Activated CD4-positive, alpha-beta T cell treated with anti-CD3 and anti-CD28 coated beads, Interleukin-2, amount 50 U/mL, for 48 hours (primary cell): ENCODE measurements at regions not wholly inside any gene's neighbourhood (a gene's known extent, or its start where the extent isn't known, plus 50 kb on each side); places are given as distances from the start of the nearest gene placed in this dataset.

Source experiments
- DNase-seq, 2 experiments: peaks; one replicate each; pipeline ENCODE4 v3.0.0-alpha.2; 2020

DNA sequence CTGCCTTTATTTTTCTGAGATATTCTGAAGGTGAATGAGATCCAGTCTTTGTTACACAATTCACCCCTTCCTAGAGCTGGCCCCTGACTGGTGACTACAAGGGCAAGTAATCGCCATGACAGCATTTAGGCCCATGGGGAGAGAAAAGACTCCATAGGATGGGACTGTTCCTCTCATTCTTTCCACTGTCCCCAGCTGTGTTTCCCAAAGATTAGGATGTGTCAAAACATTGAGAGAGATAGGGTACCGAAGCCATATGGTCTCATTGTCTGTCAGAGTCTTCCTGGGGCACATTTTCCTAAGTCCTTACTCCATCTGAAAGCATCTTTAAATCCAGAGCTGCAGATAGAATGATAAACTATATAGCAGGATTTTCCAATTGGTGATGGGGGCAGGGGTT, 423.5 kb downstream of the OMA1 start:
- no peak for DNase-seq

DNA sequence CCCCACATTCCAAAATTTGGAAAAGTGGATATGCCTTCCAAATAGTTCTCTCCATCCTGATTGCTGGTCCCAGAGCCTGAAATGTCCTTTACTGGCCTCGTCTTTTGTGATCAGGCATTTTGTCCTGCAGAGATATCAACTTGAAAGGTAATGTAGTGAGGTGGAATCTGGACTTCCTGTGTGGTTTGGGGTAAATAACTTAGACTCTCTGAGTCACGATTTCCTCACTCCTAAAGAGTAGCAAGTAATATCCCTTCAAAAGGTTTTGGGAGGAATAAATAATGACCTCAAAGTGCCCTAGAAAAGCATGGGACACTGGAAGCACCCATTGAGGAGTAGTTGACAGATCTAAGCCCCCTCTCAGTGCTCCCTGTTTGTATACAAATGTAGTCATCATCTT, 426.6 kb downstream of the OMA1 start:
- DNase-seq: no peak

DNA sequence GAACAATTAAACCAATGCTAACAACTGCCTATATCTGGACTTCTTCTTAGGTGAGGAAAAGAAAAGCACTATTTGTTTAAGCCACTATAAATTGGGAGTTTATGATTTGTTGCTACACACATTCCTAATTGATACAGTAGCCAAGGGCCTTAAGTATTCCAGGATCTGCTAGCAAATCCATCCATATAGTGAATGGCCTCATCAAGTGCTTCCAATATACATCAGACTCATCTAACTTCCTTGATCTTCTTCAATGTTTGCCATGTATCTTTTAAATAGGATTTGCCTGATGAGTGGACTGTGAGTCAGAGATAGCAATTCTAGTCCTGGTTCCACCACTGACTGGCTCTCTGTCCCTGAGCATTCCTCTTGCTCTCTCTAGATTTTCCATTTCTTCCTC, 430.2 kb downstream of the OMA1 start:
- no peak for DNase-seq

DNA sequence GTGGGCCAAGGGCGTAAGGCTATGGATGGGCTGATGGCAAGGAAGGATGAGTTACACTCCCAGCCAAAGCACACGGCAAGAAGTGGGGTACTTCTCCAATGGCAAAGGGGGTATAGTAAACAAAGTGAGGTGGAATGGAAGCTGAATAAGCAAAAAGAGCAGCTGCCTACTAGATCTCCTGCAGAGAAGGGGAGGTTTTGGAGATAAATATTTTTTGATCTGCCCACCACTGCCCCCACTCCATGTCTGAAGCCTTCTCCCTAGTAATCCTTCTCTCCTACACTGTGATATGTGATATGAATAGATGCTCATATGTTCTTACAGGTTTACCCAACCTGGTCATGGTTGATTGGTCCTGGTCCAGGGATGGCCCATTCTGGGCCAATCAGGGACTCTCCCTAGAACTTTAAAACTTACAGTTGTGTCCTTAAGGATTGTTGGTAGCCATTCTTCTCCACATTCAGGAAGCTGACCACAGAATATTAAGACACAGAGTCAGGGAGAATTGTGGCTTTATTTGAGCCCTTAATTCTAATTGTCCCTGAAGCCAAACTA, 436.8 kb downstream of the OMA1 start:
- no peak for DNase-seq

DNA sequence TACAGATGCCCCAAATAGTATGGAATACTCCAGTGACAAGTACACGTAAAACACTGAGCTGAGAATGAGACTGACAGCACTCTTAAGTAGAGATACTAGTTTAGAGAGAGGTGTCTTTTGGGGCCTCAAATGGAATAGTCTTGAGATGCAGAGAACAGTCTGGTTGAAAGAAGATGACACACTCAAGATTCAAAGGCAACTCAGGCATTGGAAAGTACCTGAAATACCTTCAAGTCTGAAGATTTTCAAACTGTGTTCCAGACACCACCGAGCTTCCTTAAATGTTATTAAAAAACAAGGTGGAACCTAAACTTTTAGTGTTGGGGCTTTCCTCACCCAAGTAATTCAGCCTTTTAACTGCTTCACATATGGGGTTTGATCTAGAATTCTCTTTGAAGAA, 437.7 kb downstream of the OMA1 start:
- no peak for DNase-seq

DNA sequence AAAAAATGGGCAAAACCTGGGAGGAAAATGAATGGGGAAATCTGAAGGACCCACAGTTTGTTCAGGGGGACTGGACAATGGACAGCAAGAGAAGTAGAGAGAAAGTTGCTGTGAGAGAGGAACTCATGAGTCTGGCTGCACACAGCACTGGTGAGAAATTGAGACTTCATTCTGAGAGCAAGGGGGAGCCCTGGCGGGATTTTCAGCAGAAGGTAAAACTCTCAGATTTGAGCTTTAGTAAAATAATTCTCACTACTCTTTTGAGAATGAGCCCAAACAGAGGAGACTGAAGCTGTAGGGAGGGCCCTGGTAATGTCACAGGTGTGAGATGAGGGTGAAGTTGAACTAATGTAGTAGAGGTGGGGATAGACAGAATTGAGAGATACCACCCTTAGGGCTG, 438.6 kb downstream of the OMA1 start:
- DNase-seq: no peak

DNA sequence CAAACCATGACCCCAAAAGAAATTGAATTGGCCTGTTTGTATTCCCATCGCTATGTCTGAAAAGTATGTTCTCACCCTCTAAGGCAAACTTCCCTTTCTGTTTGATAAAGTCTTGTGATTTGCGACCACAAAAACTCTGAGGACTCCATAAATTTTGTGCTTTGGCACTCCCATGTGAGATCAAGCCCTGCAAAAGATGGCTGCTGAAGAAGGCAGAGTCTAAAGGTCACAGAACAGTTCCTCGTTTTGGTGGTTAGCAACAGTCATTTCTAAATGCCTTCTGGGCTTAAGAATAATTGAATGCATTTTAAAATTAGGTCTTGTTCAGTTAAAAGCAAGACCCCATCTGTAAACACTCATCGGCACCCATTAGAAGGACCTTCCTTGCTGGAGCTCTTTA, 441.6 kb downstream of the OMA1 start:
- DNase-seq: no peak

DNA sequence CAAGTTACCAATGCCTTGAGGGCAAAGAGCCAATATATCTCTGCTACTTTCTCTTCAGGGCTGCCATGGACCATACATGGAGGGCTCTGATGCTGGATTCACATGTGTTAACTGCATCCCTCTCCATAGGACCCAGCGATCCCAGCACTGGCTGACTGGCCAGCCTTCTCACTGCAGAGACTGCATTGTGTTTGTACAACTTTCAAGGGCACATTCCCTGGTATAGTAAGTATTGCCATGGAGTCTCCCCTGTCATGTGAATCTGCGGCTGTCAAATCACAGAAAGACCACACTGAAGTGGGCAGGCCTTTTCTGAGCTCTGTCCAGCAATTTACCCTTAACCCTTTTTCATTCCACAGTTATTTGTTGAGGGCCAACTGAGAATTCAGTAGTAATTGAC, 449.8 kb downstream of the OMA1 start:
- no peak for DNase-seq

DNA sequence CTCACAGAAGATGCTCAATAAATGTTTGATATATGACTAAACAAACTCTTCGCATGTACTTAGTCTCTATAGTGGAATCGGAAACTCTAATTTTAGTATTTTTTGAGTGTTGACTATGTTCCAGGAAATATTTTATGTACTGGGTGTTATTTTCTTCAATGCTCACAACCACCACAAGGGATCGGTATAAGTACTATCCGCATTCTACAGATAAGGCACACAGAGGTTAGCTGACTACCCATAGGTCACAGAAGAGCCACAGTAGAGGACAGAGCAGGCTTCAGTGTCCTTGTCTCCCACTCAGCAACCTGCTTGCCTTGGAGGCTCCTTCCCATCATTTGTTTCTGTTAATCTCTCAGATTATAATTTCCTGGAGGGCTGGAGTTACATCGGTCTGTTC, 451.3 kb downstream of the OMA1 start:
- DNase-seq: no peak

DNA sequence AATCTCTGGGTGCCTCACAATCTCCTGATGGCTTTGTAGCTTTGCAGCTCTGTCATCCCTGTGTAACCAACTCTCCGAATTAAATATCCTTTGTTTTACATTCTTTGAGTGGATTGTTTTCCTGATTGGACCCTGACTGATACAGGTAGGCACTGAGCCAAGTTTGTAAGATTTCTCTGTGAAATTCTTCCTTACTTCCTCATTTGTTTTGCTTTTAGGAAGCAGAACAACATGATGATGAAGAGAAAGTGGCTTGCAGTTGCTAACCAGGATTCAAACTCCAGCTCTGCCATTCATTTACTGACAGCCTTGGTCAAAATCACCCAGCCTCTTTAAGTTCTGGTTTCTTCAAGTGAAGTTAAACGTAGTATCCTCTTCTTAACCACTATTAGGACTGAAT, 452.3 kb downstream of the OMA1 start:
- no peak for DNase-seq

DNA sequence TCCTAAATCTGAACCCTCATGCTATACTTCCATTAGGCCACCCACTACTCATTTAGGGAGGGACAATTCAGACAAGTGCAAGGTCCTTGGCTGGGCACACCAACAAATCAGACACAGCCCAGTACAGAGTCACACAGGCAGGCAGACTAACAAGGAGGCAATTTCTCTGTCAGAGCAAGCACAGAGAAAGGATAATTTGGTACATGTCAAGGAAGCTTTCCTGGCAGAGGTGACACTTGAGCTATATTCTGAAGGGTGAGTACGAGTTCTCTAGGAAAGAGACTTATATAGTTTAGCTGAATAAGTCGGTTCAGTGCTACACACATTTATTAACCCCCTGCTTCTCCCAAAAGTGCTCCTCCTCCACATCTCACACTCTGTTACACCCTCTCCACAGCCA, 455.9 kb downstream of the OMA1 start:
- DNase-seq: no peak

DNA sequence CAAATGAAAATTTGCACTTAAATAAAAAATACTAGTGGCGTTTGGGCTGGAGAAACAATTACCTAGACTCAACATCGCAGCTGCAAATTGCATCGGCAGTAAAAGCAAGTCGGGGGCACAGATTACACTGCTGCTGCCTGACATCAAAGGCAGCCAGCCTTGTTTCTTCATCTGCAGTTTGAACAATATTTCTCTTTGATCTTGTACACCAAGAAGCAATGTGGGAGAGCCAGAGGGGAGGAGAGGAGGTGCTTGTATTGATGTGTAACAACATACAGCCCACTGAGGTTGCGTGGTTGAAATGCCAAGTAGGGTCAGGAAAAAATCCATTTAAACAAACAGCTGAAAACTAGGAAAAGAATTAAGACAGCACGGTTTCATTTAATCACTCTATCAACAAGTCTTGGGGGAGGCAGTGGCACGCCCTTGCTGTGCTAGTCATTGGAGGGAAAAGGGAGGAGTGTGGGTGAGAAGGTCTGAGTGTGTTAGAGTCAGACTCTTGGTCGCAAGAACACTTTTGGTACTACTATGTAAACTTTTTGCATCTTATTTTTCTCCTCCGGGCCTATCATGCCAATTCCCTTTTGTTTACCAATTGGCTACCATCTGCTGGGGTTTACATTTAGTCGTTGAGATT, 456.5 kb downstream of the OMA1 start:
- no peak for DNase-seq

DNA sequence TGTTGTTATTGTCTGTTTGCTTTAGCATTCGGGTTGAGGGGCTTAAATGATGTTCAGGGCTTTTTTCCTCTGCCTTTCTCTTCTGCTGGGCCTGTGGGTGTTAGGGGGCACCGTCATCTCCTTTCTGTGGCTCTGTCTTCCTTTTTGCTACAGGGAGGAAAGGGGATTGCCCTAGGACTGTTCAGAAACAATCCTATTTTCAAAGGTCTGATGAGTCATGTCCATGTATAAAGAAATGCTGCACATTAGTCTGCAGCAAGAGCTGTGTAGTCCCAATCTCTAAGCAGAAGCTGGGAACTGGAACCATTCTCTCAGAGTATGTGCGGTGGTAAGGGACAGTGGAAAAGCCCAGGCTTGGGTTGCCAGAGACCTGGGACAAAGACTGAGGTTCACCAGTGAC, 462.3 kb downstream of the OMA1 start:
- no peak for DNase-seq

DNA sequence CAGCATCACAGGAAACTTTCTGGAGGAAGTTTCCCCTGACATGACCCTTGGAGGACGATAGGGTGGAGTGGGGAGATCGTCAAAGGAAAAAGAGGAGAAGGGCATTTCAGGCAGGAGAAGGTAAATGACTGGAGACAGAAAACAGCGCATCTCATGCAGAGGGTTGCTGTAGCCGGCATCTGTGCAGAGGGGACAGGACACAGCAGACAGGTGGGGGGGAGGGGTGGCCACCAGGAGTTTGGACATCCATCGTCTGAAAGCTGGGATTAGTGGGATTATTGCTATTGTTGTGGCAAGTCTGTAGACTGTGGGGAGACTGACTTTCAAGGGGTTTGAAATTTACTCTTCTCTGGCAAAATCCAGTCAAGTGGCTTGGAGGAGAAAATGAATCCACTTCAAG, 463.9 kb downstream of the OMA1 start:
- DNase-seq: no peak

DNA sequence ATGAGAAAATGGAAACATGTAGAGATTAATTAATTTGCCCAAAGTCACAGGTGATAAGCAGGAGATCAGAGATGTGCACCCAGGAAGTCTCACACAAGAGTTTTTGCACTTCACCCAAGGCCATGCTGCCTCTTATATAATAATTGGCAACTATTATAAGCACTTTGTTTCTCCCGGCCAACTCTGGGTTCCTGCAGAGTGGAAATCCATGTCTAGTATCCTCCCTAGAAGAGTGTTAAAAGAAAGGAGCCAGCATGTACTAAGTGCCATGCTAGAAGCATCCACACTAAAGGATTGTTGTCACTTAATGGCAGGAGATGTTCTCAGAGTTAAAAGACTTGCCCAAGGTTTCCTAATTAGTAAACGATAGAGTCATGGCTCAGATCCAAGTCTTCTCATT, 470.3 kb downstream of the OMA1 start:
- DNase-seq: no peak

DNA sequence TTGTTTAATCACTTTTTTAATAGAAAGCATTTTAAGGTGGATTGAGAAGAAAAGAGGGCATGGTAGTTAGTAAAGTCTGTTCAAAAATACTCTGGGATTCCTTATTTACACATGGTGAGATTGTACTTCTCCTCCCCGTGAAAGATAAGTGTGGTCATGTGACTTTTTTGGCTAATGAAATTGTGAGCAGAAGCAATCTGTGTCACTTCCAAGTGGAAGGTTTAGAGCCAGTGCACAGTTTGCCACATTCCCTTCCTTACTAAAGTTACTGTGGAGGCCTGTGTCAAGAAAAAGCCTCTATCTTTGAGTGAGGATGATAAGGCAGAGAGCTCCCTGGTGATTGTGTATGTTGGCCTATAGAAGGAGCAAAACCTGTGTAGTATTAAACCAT, 471.3 kb downstream of the OMA1 start:
- no peak for DNase-seq

DNA sequence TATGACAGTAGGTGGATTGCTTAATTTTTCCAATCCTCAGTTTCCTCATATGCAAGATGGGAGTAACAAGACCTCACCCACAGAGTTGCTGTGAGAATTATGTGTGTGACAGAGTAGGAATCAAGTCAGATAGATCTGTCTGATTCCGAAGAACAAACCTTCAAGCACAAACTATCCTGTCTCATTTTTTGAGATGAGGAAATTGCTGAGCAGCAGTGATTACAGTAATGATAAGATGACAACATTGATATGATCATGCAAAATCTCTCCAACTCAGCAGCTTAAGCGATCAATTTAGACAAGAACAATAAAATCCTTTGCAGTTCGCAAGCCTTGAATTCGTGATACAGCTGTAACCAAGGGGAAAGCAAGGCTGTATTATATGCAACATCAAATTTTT, 474.1 kb downstream of the OMA1 start:
- no peak for DNase-seq

DNA sequence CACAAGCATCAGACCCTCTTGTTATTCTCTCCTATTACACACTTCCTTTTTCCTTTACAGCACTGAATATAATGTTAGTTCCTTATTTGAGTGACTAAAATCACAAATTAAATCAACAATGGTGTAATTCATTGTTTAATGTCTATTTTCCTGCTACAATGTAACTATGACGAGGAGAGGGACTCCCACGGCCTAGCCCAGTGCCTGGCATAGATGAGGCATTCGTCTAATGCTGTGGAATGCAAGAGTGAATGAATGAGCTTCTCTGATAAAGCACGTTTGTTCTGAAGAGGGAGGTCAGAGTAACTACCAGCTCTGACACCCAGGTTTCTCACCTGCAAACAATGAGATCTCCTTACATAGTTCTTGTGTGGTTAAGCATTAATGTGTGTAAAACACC, 479.4 kb downstream of the OMA1 start:
- no peak for DNase-seq

DNA sequence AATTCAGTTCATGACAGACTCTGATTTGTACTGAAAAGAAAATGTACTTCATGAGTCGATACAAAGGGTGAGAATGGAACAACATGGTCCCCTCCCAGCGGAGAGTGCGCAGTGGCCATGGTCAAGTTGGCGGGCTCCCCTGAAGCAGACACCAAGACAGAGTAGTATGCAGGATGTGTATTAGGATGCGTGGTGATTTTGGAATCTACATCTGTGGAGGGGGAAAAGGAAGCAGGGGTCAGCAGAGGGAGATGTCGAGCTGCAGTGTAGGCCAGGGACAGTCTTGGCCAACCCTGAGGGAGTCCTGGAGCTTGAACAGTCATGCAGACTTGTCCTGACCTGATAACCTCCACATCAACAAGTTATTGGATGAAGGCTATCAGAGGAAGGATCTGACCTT, 481.0 kb downstream of the OMA1 start:
- no peak for DNase-seq

DNA sequence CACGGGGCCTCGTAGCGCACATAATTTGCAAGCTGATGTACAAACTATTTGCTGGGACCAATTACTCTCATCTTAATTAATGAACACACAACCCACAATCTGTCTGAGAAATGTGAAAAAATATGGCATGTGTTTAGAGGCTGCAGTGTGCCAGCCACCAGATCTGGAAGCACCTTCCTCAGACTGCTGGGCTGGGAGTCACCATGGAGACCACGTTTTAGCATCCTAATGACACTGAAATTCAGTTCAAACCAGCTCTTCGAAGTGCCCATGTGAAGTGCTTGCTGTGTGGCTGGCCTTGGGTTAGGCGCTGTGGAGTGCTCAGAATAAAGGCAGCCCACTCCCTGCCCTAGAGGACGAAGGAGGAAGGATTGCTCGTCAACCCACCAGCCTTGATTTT, 482.4 kb downstream of the OMA1 start:
- no peak for DNase-seq

DNA sequence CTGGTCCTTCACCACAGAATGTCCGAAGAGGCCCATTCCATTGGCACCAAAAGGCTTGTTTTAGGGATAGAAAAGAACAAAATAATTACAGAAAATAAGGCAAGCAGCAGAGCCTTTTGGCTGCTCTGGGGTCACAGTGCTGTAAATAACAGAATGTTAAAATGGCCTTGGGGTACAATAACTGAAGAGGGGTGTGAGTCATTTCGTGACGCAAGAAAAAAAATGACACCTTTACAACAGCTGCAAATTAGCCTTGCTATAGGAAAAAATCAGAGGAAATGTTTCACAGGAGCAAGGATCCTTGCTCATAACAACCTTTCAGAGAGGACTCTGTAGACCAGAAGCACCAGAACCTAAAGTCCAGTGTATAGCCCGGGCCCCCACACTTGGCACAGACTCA, 483.4 kb downstream of the OMA1 start:
- no peak for DNase-seq

DNA sequence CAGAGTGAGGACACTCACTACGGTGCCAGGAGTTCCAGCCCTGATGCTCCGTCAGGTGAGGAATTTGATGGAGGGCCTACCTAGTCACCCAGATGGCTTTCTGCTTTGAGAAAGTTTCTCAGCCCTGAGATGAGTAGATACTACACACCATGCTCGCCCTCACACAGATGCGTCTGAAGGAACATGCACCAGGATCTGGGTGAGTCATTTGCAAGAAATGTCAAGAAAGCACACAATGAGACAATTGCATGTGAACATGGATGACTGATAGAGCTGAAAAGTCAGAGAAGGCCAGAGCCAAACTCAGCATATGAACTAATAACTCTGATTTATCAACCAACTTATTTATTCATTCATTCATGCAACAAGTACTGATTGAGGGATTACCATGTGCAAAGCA, 483.9 kb downstream of the OMA1 start:
- DNase-seq: no peak

DNA sequence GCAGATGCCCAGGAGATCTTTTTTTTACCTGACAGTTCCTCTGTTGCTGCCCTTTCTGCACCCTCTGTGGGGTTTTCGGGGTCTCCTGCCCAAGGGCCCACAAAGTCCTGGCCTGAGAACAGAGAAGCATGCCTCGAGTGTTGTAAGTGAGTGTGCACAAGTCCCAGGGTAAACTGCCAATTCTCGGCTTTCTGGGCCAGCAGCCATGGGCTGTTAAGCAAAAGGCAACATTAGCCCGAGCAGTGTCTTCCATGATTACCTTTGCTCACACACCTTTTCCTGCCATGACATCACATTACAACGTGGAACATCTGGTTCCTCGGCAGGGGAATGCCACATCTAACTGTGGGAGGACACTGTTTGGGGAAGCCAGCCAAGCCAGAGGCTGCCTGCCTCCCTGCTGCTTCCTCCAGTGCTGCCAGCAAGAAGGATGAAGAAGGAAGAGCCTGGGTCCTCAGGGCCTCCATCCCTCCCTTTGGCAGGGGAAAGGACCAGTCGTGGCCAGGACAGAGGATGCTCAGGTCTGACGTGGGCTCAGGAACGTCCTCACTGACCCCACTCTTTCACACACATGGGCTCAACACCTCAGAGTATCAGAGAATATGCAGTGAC, 485.9 kb downstream of the OMA1 start:
- DNase-seq: no peak

DNA sequence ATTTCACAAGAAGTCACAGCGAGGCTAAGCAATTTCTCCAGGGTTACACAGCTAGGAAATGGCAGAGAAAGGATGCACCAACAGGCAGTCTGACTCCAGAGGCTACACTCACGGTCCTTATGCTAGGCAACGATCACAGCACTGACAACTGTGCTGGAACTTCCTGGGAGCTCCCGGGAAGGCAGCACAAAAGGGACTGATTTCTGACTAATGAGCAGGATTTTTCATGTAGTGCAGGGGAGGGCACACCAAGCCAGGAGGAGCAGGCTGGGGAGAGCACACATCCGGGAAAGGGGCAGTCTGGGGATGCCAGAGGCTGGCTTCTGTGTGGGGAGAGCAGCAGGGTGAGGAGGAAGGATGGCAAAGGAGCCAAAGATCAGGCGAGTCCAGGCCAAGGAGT, 486.7 kb downstream of the OMA1 start:
- no peak for DNase-seq

DNA sequence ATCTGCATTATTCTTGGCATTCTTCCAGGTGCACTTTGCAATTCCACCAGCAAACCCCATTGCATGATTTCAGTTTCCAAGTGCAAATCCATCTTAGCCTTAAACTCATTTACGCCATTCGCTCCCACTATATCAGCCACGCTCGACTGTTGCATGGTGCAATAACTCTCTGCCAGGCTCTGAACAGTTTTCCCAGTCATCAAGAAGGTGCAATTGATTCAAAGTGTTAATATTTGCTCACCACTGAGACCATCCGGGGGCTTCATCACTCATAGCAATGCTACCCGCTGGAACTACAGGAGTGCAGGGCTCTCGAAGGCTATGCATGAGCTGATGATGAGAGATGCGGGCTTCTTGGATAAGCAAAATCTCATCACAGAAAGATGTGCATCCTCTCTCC, 488.2 kb downstream of the OMA1 start:
- DNase-seq: no peak
